ENCODE measurements at regions not wholly inside any gene's neighbourhood (a gene's known extent, or its start where the extent isn't known, plus 50 kb on each side); places are given as distances from the start of the nearest gene placed in this dataset.

DNA sequence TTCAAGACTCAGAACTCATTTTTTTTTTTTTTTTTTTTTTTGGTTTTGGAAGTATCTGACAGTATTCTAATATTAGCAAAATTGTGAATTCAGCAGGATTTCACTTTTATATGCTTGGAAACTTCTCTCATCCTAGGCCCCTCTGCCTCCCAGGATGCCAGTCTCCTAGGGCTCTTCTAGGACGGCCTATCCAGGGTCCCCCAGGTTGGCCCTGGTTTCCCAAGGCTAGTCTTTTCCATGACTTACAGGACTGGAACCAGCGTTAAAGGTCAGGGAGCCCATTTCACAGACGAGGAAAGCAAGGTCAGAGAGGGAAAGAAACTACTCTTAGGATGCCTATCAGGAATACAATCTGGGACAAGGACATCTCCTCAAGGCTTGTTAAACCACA is 412.5 kb downstream of the PTPRU start:
- TF ChIP-seq, protein P1, sequence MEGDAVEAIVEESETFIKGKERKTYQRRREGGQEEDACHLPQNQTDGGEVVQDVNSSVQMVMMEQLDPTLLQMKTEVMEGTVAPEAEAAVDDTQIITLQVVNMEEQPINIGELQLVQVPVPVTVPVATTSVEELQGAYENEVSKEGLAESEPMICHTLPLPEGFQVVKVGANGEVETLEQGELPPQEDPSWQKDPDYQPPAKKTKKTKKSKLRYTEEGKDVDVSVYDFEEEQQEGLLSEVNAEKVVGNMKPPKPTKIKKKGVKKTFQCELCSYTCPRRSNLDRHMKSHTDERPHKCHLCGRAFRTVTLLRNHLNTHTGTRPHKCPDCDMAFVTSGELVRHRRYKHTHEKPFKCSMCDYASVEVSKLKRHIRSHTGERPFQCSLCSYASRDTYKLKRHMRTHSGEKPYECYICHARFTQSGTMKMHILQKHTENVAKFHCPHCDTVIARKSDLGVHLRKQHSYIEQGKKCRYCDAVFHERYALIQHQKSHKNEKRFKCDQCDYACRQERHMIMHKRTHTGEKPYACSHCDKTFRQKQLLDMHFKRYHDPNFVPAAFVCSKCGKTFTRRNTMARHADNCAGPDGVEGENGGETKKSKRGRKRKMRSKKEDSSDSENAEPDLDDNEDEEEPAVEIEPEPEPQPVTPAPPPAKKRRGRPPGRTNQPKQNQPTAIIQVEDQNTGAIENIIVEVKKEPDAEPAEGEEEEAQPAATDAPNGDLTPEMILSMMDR (IDR thresholded peaks at IDR 0.05): no peak
- TF ChIP-seq POLR2A (IDR thresholded peaks at IDR 0.05): no peak

All from thyroid gland (tissue), 4 donors.